ENCODE measurements at regions not wholly inside any gene's neighbourhood (a gene's known extent, or its start where the extent isn't known, plus 50 kb on each side); places are given as distances from the start of the nearest gene placed in this dataset.

GRCh38 chr1:213486488-213486887 lies 435.4 kb downstream of the RPS6KC1 start:
- ATAC-seq (ENCODE audit: insufficient number of reproducible peaks, low FRiP score, low read depth): no peak
- H3K9me3 ChIP-seq: no peaks in the 10 kb centered on the region

GRCh38 chr1:213491468-213491867 lies 440.4 kb downstream of the RPS6KC1 start:
- H3K27me3 ChIP-seq (replicated peaks; ENCODE audit: insufficient read depth): no peaks in the 10 kb centered on the region
- ATAC-seq (ENCODE audit: insufficient number of reproducible peaks, low FRiP score, low read depth) (no peak), DNase-seq (ENCODE audit: low spot score) (no peak)
- no peak overlapping the region for H3K27ac ChIP-seq
- no peaks in the 10 kb centered on the region for H3K9me3 ChIP-seq
- no peaks in the 10 kb centered on the region for H3K36me3 ChIP-seq
- H3K4me3 ChIP-seq: no peak overlapping the region
- H3K4me1 ChIP-seq (ENCODE audit: control insufficient read depth in 1 of 2, low read depth in 2 of 2): no peaks in the 10 kb centered on the region
- TF ChIP-seq, protein P1, sequence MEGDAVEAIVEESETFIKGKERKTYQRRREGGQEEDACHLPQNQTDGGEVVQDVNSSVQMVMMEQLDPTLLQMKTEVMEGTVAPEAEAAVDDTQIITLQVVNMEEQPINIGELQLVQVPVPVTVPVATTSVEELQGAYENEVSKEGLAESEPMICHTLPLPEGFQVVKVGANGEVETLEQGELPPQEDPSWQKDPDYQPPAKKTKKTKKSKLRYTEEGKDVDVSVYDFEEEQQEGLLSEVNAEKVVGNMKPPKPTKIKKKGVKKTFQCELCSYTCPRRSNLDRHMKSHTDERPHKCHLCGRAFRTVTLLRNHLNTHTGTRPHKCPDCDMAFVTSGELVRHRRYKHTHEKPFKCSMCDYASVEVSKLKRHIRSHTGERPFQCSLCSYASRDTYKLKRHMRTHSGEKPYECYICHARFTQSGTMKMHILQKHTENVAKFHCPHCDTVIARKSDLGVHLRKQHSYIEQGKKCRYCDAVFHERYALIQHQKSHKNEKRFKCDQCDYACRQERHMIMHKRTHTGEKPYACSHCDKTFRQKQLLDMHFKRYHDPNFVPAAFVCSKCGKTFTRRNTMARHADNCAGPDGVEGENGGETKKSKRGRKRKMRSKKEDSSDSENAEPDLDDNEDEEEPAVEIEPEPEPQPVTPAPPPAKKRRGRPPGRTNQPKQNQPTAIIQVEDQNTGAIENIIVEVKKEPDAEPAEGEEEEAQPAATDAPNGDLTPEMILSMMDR (IDR thresholded peaks at IDR 0.05): no peak

More at GRCh38 chr1:213486488-213486887, 435.4 kb downstream of the RPS6KC1 start:
- no peak for DNase-seq (ENCODE audit: low spot score)
- TF ChIP-seq, protein P1 (IDR thresholded peaks at IDR 0.05): no peak
- H3K27me3 ChIP-seq (replicated peaks; ENCODE audit: insufficient read depth): no peaks in the 10 kb centered on the region
- no peak overlapping the region for H3K27ac ChIP-seq
- no peak overlapping the region for H3K4me3 ChIP-seq
- no peaks in the 10 kb centered on the region for H3K4me1 ChIP-seq (ENCODE audit: control insufficient read depth in 1 of 2, low read depth in 2 of 2)
- H3K36me3 ChIP-seq: no peaks in the 10 kb centered on the region

GRCh38 chr1:213492161-213493041 lies 441.4 kb downstream of the RPS6KC1 start:
- H3K36me3 ChIP-seq: no peaks in the 10 kb centered on the region
- no peak for DNase-seq (ENCODE audit: low spot score)

GRCh38 chr1:213499444-213499843 lies 448.4 kb downstream of the RPS6KC1 start:
- Histone ChIP-seq H3K27ac (no peak overlapping the region), H3K4me1 (ENCODE audit: control insufficient read depth in 1 of 2, low read depth in 2 of 2) (no peaks in the 10 kb centered on the region), H3K27me3 (replicated peaks; ENCODE audit: insufficient read depth) (no peaks in the 10 kb centered on the region), H3K4me3 (no peak overlapping the region), H3K36me3 (no peaks in the 10 kb centered on the region), H3K9me3 (no peaks in the 10 kb centered on the region)
- TF ChIP-seq, protein P1 (IDR thresholded peaks at IDR 0.05): no peak
- ATAC-seq (ENCODE audit: insufficient number of reproducible peaks, low FRiP score, low read depth) (no peak), DNase-seq (ENCODE audit: low spot score) (no peak)

More at GRCh38 chr1:213492161-213493041, 441.4 kb downstream of the RPS6KC1 start:
- Histone ChIP-seq H3K4me1 (ENCODE audit: control insufficient read depth in 1 of 2, low read depth in 2 of 2) (no peaks in the 10 kb centered on the region), H3K9me3 (no peaks in the 10 kb centered on the region), H3K4me3 (no peak overlapping the region), H3K27me3 (replicated peaks; ENCODE audit: insufficient read depth) (no peaks in the 10 kb centered on the region), H3K27ac (no peak overlapping the region)
- TF ChIP-seq, protein P1 (IDR thresholded peaks at IDR 0.05): no peak
- no peak for ATAC-seq (ENCODE audit: insufficient number of reproducible peaks, low FRiP score, low read depth)

DNA sequence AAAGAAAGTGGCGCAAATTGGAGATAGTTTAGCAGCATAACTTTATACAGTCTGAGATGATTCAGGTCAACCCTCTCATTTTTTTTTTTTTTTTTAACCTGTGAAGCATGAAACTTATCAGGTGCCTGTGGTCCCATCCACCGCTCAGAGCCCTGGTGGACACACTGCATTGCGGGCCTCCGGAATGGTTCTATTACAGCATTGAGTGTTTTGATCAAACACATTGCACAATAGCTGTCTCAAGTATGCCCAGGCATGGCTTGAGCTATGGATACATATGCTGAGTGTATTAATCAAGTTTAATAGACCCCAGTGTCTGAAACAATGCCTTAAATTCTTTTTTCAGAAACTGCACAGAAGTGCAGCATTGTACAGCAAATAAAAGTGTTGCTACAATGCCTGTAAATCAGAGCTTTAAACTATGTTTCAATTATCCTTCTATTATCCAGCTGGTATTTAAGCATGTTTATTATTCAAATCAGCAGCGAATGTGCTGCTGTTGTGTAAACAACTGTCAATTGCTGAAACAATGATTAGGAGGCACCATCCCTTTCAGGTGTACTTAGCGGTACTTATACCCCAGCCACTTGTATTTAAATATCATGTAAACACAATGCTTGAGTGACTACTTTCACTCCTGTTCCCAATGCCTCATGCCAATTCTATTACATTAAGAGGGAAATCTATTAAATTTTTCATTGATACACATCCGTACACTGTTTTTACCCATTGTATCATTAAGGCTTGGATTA lies 456.6 kb downstream of the RPS6KC1 start:
- Histone ChIP-seq H3K4me3 (no peak overlapping the region), H3K4me1 (ENCODE audit: control insufficient read depth in 1 of 2, low read depth in 2 of 2) (no peaks in the 10 kb centered on the region), H3K27me3 (replicated peaks; ENCODE audit: insufficient read depth) (no peaks in the 10 kb centered on the region), H3K36me3 (no peaks in the 10 kb centered on the region), H3K27ac (no peak overlapping the region), H3K9me3 (no peaks in the 10 kb centered on the region)
- DNase-seq (ENCODE audit: low spot score) (no peak), ATAC-seq (ENCODE audit: insufficient number of reproducible peaks, low FRiP score, low read depth) (no peak)
- TF ChIP-seq, protein P1 (IDR thresholded peaks at IDR 0.05): no peak

All from thoracic aorta (tissue), 2 donors.